Suprapubic skin (tissue), 4 donors: ENCODE measurements at regions not wholly inside any gene's neighbourhood (a gene's known extent, or its start where the extent isn't known, plus 50 kb on each side); places are given as distances from the start of the nearest gene placed in this dataset.

Source experiments
- EP300 ChIP-seq: sonication (generic); formaldehyde crosslinking; IDR thresholded peaks from one replicate; pipeline ENCODE4 v1.6.1; 2017; ENCODE audit warnings: antibody characterized with exemption
- POLR2A ChIP-seq, 2 donors: fragments of 450-650 bp; IDR thresholded peaks; one replicate each; pipeline ENCODE4 v1.6.1; 2017; ENCODE audit warnings: antibody characterized with exemption in 2 of 2, mild to moderate bottlenecking in 2 of 2, moderate library complexity in 2 of 2
- POLR2AphosphoS5 ChIP-seq, 3 donors: sonication (generic); formaldehyde crosslinking; IDR thresholded peaks; one replicate each; pipeline ENCODE4 v1.6.1; 2017; ENCODE audit warnings: antibody characterized with exemption in 3 of 3
- TF ChIP-seq, protein P1 (sequence below), 2 donors: fragments of 200-600 bp in 1 of 2; fragments of 450-650 bp in 1 of 2; sonication (generic) in 1 of 2; IDR thresholded peaks; one replicate each; pipeline ENCODE4 v1.5.1; 2016 to 2019; ENCODE audit warnings: antibody characterized with exemption in 2 of 2, mild to moderate bottlenecking in 1 of 2, moderate library complexity in 1 of 2

GRCh38 chr9:79939819-79940218 is 368.1 kb downstream of the TLE4 start:
- TF ChIP-seq POLR2A (IDR thresholded peaks at IDR 0.05), result no peak
- TF ChIP-seq, protein P1, sequence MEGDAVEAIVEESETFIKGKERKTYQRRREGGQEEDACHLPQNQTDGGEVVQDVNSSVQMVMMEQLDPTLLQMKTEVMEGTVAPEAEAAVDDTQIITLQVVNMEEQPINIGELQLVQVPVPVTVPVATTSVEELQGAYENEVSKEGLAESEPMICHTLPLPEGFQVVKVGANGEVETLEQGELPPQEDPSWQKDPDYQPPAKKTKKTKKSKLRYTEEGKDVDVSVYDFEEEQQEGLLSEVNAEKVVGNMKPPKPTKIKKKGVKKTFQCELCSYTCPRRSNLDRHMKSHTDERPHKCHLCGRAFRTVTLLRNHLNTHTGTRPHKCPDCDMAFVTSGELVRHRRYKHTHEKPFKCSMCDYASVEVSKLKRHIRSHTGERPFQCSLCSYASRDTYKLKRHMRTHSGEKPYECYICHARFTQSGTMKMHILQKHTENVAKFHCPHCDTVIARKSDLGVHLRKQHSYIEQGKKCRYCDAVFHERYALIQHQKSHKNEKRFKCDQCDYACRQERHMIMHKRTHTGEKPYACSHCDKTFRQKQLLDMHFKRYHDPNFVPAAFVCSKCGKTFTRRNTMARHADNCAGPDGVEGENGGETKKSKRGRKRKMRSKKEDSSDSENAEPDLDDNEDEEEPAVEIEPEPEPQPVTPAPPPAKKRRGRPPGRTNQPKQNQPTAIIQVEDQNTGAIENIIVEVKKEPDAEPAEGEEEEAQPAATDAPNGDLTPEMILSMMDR (IDR thresholded peaks at IDR 0.05), result no peak
- TF ChIP-seq POLR2AphosphoS5 (IDR thresholded peaks at IDR 0.05), result no peak
- no peak for TF ChIP-seq EP300
